Suprapubic skin (tissue), 4 donors: ENCODE measurements at regions not wholly inside any gene's neighbourhood (a gene's known extent, or its start where the extent isn't known, plus 50 kb on each side); places are given as distances from the start of the nearest gene placed in this dataset.

Experiments used
- CTCF ChIP-seq, 2 donors: fragments of 200-600 bp in 1 of 2; fragments of 450-650 bp in 1 of 2; sonication (generic) in 1 of 2; IDR thresholded peaks; one replicate each; pipeline ENCODE4 v1.5.1; 2016 to 2019; ENCODE audit warnings: antibody characterized with exemption in 2 of 2, mild to moderate bottlenecking in 1 of 2, moderate library complexity in 1 of 2
- EP300 ChIP-seq: sonication (generic); formaldehyde crosslinking; IDR thresholded peaks from one replicate; pipeline ENCODE4 v1.6.1; 2017; ENCODE audit warnings: antibody characterized with exemption
- POLR2A ChIP-seq, 2 donors: fragments of 450-650 bp; IDR thresholded peaks; one replicate each; pipeline ENCODE4 v1.6.1; 2017; ENCODE audit warnings: antibody characterized with exemption in 2 of 2, mild to moderate bottlenecking in 2 of 2, moderate library complexity in 2 of 2
- POLR2AphosphoS5 ChIP-seq, 3 donors: sonication (generic); formaldehyde crosslinking; IDR thresholded peaks; one replicate each; pipeline ENCODE4 v1.6.1; 2017; ENCODE audit warnings: antibody characterized with exemption in 3 of 3

- no peak for TF ChIP-seq CTCF (IDR thresholded peaks at IDR 0.05)
- TF ChIP-seq POLR2A (IDR thresholded peaks at IDR 0.05): no peak
- no peak for TF ChIP-seq EP300
- TF ChIP-seq POLR2AphosphoS5 (IDR thresholded peaks at IDR 0.05): no peak
These were observed 89.1 kb downstream of the NMUR2 start for GRCh38 chr5:152315942-152316341.
